NT2/D1 (cell line): ENCODE measurements at regions not wholly inside any gene's neighbourhood (a gene's known extent, or its start where the extent isn't known, plus 50 kb on each side); places are given as distances from the start of the nearest gene placed in this dataset.

ENCODE experiments used
- YY1 ChIP-seq: IDR thresholded peaks from 2 replicates; pipeline ENCODE4 v1.6.1; 2011; ENCODE audit not compliant: insufficient read length, insufficient read depth
- ZNF274 ChIP-seq: IDR thresholded peaks from 2 replicates; pipeline ENCODE4 v1.6.1; 2011; ENCODE audit warnings: mild to moderate bottlenecking, low read depth, low read length

DNA sequence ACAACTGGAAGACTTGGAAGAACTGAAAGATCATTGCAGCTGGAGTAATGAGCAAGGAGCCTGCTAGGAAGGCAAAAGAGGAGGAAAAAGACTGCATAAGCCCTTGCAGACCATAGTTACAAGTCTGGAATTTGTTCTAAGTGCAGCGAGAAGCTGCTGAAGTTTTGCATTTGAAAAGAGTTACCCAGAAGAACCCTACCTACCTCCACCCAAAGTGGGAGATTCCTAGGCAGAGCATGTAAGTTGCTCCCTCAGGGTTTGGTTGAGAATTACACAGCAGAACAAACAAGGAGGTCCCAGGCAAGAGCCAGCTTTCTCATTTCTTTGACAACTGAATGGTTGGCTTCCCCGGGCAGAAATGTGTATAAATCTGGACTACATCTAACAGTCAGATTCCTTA is 118.7 kb upstream of the NUDT7 start:
- TF ChIP-seq ZNF274 (no peak), YY1 (no peak)
